GM12878 (cell line): ENCODE measurements at regions not wholly inside any gene's neighbourhood (a gene's known extent, or its start where the extent isn't known, plus 50 kb on each side); places are given as distances from the start of the nearest gene placed in this dataset.

Experiments used
- CTCF ChIP-seq, 3 experiments: IDR thresholded peaks in 2 of 3; conservative IDR thresholded peaks in 1 of 3; 2 replicates each; pipeline ENCODE4 v1.5.1; 2011; ENCODE audit warnings: low read depth in 3 of 3, low read length in 3 of 3, mild to moderate bottlenecking in 3 of 3, control low read depth in 2 of 3, moderate library complexity in 2 of 3, inconsistent platforms in 1 of 3, mixed read lengths in 1 of 3; ENCODE audit not compliant: control insufficient read depth in 2 of 3, insufficient read depth in 1 of 3; ENCODE audit errors: extremely low read depth in 1 of 3
- MYB ChIP-seq: fragments of 150-350 bp; IDR thresholded peaks from 2 replicates; pipeline ENCODE4 v1.6.1; 2014; ENCODE audit warnings: mild to moderate bottlenecking, low read depth, low read length, borderline replicate concordance
- PBX3 ChIP-seq: IDR thresholded peaks from 2 replicates; pipeline ENCODE4 v1.6.1; 2011; ENCODE audit warnings: mild to moderate bottlenecking, low read depth, low read length, moderate library complexity; ENCODE audit not compliant: insufficient replicate concordance

- no peak for TF ChIP-seq CTCF (IDR thresholded peaks at IDR 0.05 in 2 of 3, conservative IDR thresholded peaks at IDR 0.05 in 1 of 3; ENCODE audit: control insufficient read depth in 2 of 3, extremely low read depth in 1 of 3, insufficient read depth in 1 of 3, low read depth in 3 of 3, low read length in 3 of 3)
- no peak for TF ChIP-seq PBX3
- no peak for TF ChIP-seq MYB
These were observed 104.8 kb upstream of the C1orf174 start for GRCh38 chr1:4004635-4005430.
